Panc1 (cell line): ENCODE measurements at regions not wholly inside any gene's neighbourhood (a gene's known extent, or its start where the extent isn't known, plus 50 kb on each side); places are given as distances from the start of the nearest gene placed in this dataset.

Source experiments
- ATAC-seq: fragments of 200-7000 bp; cut with Tn5 transposase; 2 replicates; pipeline ENCODE4 v1.9.1; 2020; ENCODE audit warnings: mild to moderate bottlenecking, moderate library complexity
- BruUV-seq: library from RNA; stranded (reverse); fragments of 400-500 nt; replicated peaks from 2 replicates; lab custom pipeline; 2021; lab: Mats Ljungman, UMichigan
- CTCF ChIA-PET: fragments of 300-600 bp; sonication (Branson Sonifier 250); formaldehyde crosslinking; loops from one replicate; lab custom pipeline; 2022; ENCODE audit warnings: antibody characterized with exemption; lab: Charles Lee
- POLR2A ChIA-PET: fragments of 300-600 bp; sonication (Branson Sonifier 250); formaldehyde crosslinking; loops from one replicate; lab custom pipeline; 2022; ENCODE audit warnings: antibody characterized with exemption; lab: Charles Lee
- DNase-seq: peaks from one replicate; pipeline ENCODE4 v3.0.0-alpha.2; 2010; ENCODE audit warnings: low read depth, low spot score
- H3K27ac ChIP-seq: 2 replicates; pipeline ENCODE4 v1.5.1; 2011; ENCODE audit warnings: mild to moderate bottlenecking, low read length, inconsistent platforms
- H3K27me3 ChIP-seq: fragments of 200-500 bp; sonication (Bioruptor generic); 2 replicates; pipeline ENCODE4 v1.6.0; 2014; ENCODE audit warnings: low read length, inconsistent platforms; ENCODE audit not compliant: control insufficient read depth, insufficient read depth
- H3K36me3 ChIP-seq: fragments of 200-500 bp; sonication (Bioruptor generic); 2 replicates; pipeline ENCODE4 v1.5.1; 2014; ENCODE audit warnings: inconsistent platforms, mild to moderate bottlenecking, low read length, moderate library complexity; ENCODE audit not compliant: control insufficient read depth, insufficient read depth
- H3K4me1 ChIP-seq: 2 replicates; pipeline ENCODE4 v1.5.1; 2011; ENCODE audit warnings: inconsistent platforms, mild to moderate bottlenecking, low read length, moderate library complexity; ENCODE audit not compliant: control insufficient read depth, insufficient read depth
- H3K4me3 ChIP-seq, 2 experiments: 2 replicates each; pipeline ENCODE4 v1.5.1; 2011 to 2012; ENCODE audit warnings: low read depth in 2 of 2, low read length in 2 of 2, mild to moderate bottlenecking in 2 of 2, inconsistent platforms in 1 of 2, moderate library complexity in 1 of 2
- H3K9me3 ChIP-seq: fragments of 200-500 bp; sonication (Bioruptor generic); 2 replicates; pipeline ENCODE4 v1.5.1; 2014; ENCODE audit warnings: low read depth, mild to moderate bottlenecking, inconsistent platforms, low read length, moderate library complexity; ENCODE audit not compliant: control insufficient read depth, insufficient read depth
- CTCF ChIP-seq: fragments of 450-650 bp; IDR thresholded peaks from 2 replicates; pipeline ENCODE4 v1.5.1; 2017; ENCODE audit warnings: mild to moderate bottlenecking
- POLR2AphosphoS5 ChIP-seq: IDR thresholded peaks from 2 replicates; pipeline ENCODE4 v1.6.1; 2012; ENCODE audit warnings: mild to moderate bottlenecking, low read depth, low read length, moderate library complexity
- SIN3A ChIP-seq: IDR thresholded peaks from 2 replicates; pipeline ENCODE4 v1.6.1; 2012; ENCODE audit warnings: low read depth, mild to moderate bottlenecking, low read length, moderate library complexity, borderline replicate concordance; ENCODE audit not compliant: insufficient read depth
- TCF7L2 ChIP-seq: IDR thresholded peaks from 2 replicates; pipeline ENCODE4 v1.6.1; 2011; ENCODE audit warnings: mild to moderate bottlenecking, low read depth, low read length, inconsistent platforms
- in situ Hi-C: cut with HindIII; loops from 2 replicates; pipeline ENCODE4 v1.10.0; 2016; ENCODE audit warnings: low sequenced_read_pairs, low pct_unique_long_range_greater_than_20kb
- intact Hi-C: fragments of 100-400 bp; cut with micrococcal nuclease; formaldehyde crosslinking; loops from one replicate; pipeline ENCODE4 v1.10.0; 2022; ENCODE audit not compliant: unreplicated experiment
- TF ChIP-seq, protein P1 (sequence below), 2 experiments: IDR thresholded peaks; 2 replicates each; pipeline ENCODE4 v1.6.1; 2011 to 2012; ENCODE audit warnings: low read depth in 2 of 2, control low read depth in 1 of 2, low read length in 1 of 2, mild to moderate bottlenecking in 1 of 2, moderate library complexity in 1 of 2; ENCODE audit not compliant: insufficient read depth in 1 of 2

GRCh38 chr20:17885544-17885943 lies 83.0 kb downstream of the SNX5 start:
- no peak for DNase-seq

DNA sequence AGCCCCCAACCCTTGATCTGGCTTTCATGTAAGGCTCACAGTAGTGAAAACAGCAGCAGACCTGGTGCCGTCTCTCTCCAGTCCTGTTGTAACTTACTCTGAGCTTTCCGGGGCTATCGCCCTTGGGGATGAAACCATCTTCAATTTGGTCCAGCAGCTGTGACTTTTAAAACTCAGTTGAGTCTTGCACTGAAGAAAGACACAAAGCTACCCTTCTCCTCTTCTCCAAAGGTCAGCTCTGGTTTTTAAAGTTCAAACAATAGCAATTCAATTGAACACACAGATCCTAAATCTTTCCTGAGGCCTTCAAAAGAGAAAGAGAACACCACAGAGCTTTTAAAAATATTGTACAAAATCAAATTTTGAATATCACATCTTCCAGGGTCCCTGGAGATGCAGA lies 83.5 kb downstream of the SNX5 start:
- H3K36me3 ChIP-seq, result no peaks in the 10 kb centered on the region
- H3K4me3 ChIP-seq, result no peak overlapping the region
- intact Hi-C loops (no loop called here), in situ Hi-C loops (no loop called here)
- POLR2A ChIA-PET, result no interaction called here
- peaks cover 14% of the 10 kb centered on the region for H3K4me1 ChIP-seq
- no peak for ATAC-seq
- no peak for TF ChIP-seq TCF7L2
- TF ChIP-seq SIN3A, result no peak
- H3K27ac ChIP-seq, result no peak overlapping the region
- CTCF ChIA-PET, result interaction anchor here (0.7 kb wide), 1 partner anchor 269 kb away, joined by 4 read pairs; no protein-coding TSS in a partner anchor
- no TSS peak for BruUV-seq
- no peaks in the 10 kb centered on the region for H3K27me3 ChIP-seq
- H3K9me3 ChIP-seq, result peaks cover 3% of the 10 kb centered on the region; the same call in 1 of the 2 replicates
- DNase-seq, result no peak

More at GRCh38 chr20:17885544-17885943, 83.0 kb downstream of the SNX5 start:
- ATAC-seq, result no peak
- intact Hi-C loops, result no loop called here
- ChIA-PET CTCF (interaction anchor here (0.7 kb wide), 2 partner anchors 234 to 270 kb away, joined by 3 to 4 read pairs; no protein-coding TSS in a partner anchor), POLR2A (no interaction called here)
- Histone ChIP-seq H3K27me3 (no peaks in the 10 kb centered on the region), H3K4me3 (no peak overlapping the region), H3K4me1 (peaks cover 14% of the 10 kb centered on the region), H3K27ac (no peak overlapping the region), H3K9me3 (peaks cover 7% of the 10 kb centered on the region; the same call in 1 of the 2 replicates), H3K36me3 (no peaks in the 10 kb centered on the region)
- TF ChIP-seq SIN3A (no peak), TCF7L2 (no peak), CTCF (no peak), POLR2AphosphoS5 (no peak)
- TF ChIP-seq, protein P1, sequence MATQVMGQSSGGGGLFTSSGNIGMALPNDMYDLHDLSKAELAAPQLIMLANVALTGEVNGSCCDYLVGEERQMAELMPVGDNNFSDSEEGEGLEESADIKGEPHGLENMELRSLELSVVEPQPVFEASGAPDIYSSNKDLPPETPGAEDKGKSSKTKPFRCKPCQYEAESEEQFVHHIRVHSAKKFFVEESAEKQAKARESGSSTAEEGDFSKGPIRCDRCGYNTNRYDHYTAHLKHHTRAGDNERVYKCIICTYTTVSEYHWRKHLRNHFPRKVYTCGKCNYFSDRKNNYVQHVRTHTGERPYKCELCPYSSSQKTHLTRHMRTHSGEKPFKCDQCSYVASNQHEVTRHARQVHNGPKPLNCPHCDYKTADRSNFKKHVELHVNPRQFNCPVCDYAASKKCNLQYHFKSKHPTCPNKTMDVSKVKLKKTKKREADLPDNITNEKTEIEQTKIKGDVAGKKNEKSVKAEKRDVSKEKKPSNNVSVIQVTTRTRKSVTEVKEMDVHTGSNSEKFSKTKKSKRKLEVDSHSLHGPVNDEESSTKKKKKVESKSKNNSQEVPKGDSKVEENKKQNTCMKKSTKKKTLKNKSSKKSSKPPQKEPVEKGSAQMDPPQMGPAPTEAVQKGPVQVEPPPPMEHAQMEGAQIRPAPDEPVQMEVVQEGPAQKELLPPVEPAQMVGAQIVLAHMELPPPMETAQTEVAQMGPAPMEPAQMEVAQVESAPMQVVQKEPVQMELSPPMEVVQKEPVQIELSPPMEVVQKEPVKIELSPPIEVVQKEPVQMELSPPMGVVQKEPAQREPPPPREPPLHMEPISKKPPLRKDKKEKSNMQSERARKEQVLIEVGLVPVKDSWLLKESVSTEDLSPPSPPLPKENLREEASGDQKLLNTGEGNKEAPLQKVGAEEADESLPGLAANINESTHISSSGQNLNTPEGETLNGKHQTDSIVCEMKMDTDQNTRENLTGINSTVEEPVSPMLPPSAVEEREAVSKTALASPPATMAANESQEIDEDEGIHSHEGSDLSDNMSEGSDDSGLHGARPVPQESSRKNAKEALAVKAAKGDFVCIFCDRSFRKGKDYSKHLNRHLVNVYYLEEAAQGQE (IDR thresholded peaks at IDR 0.05; ENCODE audit: insufficient read depth in 1 of 2, low read depth in 2 of 2, low read length in 1 of 2), result no peak
- no TSS peak for BruUV-seq
- in situ Hi-C loops, result no loop called here

DNA sequence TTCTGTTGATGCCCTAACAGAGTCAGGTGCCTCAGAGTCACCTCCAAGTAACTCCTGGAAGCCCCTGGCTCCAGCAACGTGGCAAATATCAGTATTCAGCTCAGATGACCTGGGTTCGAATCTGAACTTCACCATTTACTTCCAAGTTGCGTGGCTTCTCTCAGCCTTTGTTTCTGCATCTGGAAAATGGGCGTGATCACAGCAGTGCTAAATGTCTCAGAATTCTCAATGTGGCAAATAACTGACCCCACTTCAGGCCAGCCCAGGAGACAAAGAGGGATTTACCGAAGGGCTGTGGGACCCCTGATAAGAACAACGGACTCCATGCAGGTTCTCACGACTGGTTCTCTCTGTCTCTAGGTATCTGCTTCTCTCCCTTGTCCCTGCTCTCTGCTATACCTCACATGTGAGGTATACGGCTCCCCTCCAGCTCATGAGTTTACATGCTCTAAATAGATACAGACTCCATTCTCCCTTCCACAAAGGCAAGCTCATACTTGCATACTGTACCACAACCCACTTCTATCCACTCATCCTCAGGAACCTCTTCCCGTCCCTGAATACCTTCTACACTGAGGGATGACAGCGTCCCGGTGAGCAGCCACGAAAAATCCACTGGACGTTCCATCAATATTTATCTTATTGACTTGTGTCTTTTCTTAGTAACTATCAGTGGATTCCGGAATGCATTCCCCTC lies 84.1 kb downstream of the SNX5 start:
- Histone ChIP-seq H3K36me3 (no peaks in the 10 kb centered on the region), H3K4me3 (no peak overlapping the region), H3K27ac (no peak overlapping the region), H3K9me3 (no peaks in the 10 kb centered on the region), H3K27me3 (no peaks in the 10 kb centered on the region), H3K4me1 (peaks cover 14% of the 10 kb centered on the region)
- DNase-seq, result no peak
- TF ChIP-seq, protein P1 (IDR thresholded peaks at IDR 0.05; ENCODE audit: insufficient read depth in 1 of 2, low read depth in 2 of 2, low read length in 1 of 2), result no peak
- TF ChIP-seq TCF7L2, result no peak
- TF ChIP-seq POLR2AphosphoS5, result no peak
- no peak for TF ChIP-seq CTCF
- TF ChIP-seq SIN3A, result no peak
- in situ Hi-C loops, result no loop called here
- CTCF ChIA-PET, result no interaction called here
- BruUV-seq, result no TSS peak
- POLR2A ChIA-PET, result no interaction called here
- intact Hi-C loops, result no loop called here
- ATAC-seq, result no peak
